MM.1S (cell line): ENCODE measurements at regions not wholly inside any gene's neighbourhood (a gene's known extent, or its start where the extent isn't known, plus 50 kb on each side); places are given as distances from the start of the nearest gene placed in this dataset.

Source experiments
- CTCF ChIP-seq: fragments of 300-600 bp; sonication (generic); IDR thresholded peaks from 2 replicates; pipeline ENCODE4 v1.5.1; 2016; ENCODE audit warnings: antibody characterized with exemption, low read length, mixed read lengths
- EZH2 ChIP-seq: fragments of 300-600 bp; sonication (generic); optimal IDR thresholded peaks from 2 replicates; pipeline ENCODE3; 2017; ENCODE audit warnings: low read depth, mild to moderate bottlenecking, antibody characterized with exemption, low read length, mixed read lengths

- no peak for TF ChIP-seq EZH2
- TF ChIP-seq CTCF: no peak
These were observed 272.0 kb upstream of the RORA start for GRCh38 chr15:61500951-61501620.
